ENCODE measurements at regions not wholly inside any gene's neighbourhood (a gene's known extent, or its start where the extent isn't known, plus 50 kb on each side); places are given as distances from the start of the nearest gene placed in this dataset.

DNA sequence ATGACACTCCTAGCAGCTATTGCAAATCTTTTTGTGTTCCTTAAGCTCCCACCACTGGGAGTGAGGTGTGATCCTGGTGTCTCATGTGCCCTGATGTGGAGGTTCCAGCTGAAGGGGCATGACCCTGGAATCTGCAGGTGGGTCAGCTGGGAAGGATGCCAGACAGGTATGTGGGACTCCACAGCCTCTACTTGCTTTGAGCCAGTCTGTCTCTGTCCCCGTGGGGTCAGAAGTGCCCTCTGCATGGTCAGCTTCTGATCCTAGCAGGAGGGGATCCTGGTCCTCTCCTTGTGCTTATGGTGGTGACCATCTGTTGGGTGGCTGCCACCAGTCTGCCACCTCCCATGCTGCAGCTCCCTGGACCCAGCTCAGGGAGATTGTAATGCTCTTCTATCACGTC lies 51.1 kb upstream of the COMTD1 start (continued):
- TF ChIP-seq, protein P1, sequence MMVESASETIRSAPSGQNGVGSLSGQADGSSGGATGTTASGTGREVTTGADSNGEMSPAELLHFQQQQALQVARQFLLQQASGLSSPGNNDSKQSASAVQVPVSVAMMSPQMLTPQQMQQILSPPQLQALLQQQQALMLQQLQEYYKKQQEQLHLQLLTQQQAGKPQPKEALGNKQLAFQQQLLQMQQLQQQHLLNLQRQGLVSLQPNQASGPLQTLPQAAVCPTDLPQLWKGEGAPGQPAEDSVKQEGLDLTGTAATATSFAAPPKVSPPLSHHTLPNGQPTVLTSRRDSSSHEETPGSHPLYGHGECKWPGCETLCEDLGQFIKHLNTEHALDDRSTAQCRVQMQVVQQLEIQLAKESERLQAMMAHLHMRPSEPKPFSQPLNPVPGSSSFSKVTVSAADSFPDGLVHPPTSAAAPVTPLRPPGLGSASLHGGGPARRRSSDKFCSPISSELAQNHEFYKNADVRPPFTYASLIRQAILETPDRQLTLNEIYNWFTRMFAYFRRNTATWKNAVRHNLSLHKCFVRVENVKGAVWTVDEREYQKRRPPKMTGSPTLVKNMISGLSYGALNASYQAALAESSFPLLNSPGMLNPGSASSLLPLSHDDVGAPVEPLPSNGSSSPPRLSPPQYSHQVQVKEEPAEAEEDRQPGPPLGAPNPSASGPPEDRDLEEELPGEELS (CRISPR knock-in tag; IDR thresholded peaks at IDR 0.05): no peak
- TF ChIP-seq, protein P2, sequence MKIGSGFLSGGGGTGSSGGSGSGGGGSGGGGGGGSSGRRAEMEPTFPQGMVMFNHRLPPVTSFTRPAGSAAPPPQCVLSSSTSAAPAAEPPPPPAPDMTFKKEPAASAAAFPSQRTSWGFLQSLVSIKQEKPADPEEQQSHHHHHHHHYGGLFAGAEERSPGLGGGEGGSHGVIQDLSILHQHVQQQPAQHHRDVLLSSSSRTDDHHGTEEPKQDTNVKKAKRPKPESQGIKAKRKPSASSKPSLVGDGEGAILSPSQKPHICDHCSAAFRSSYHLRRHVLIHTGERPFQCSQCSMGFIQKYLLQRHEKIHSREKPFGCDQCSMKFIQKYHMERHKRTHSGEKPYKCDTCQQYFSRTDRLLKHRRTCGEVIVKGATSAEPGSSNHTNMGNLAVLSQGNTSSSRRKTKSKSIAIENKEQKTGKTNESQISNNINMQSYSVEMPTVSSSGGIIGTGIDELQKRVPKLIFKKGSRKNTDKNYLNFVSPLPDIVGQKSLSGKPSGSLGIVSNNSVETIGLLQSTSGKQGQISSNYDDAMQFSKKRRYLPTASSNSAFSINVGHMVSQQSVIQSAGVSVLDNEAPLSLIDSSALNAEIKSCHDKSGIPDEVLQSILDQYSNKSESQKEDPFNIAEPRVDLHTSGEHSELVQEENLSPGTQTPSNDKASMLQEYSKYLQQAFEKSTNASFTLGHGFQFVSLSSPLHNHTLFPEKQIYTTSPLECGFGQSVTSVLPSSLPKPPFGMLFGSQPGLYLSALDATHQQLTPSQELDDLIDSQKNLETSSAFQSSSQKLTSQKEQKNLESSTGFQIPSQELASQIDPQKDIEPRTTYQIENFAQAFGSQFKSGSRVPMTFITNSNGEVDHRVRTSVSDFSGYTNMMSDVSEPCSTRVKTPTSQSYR (CRISPR knock-in tag; IDR thresholded peaks at IDR 0.05): no peak
- TF ChIP-seq EMX1 (CRISPR knock-in tag; IDR thresholded peaks at IDR 0.05): no peak
- TF ChIP-seq, protein P3, sequence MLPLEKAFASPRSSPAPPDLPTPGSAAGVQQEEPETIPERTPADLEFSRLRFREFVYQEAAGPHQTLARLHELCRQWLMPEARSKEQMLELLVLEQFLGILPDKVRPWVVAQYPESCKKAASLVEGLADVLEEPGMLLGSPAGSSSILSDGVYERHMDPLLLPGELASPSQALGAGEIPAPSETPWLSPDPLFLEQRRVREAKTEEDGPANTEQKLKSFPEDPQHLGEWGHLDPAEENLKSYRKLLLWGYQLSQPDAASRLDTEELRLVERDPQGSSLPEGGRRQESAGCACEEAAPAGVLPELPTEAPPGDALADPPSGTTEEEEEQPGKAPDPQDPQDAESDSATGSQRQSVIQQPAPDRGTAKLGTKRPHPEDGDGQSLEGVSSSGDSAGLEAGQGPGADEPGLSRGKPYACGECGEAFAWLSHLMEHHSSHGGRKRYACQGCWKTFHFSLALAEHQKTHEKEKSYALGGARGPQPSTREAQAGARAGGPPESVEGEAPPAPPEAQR (CRISPR knock-in tag; IDR thresholded peaks at IDR 0.05): no peak
- TF ChIP-seq E2F1 (CRISPR knock-in tag; IDR thresholded peaks at IDR 0.05): no peak
- no peak for TF ChIP-seq ELF4 (CRISPR knock-in tag; IDR thresholded peaks at IDR 0.05; ENCODE audit: low read depth)
- no peak for TF ChIP-seq ZNF219 (CRISPR knock-in tag; IDR thresholded peaks at IDR 0.05; ENCODE audit: borderline replicate concordance)
- TF ChIP-seq, protein P4, sequence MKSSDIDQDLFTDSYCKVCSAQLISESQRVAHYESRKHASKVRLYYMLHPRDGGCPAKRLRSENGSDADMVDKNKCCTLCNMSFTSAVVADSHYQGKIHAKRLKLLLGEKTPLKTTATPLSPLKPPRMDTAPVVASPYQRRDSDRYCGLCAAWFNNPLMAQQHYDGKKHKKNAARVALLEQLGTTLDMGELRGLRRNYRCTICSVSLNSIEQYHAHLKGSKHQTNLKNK (CRISPR knock-in tag; IDR thresholded peaks at IDR 0.05): no peak
- TF ChIP-seq, protein P5, sequence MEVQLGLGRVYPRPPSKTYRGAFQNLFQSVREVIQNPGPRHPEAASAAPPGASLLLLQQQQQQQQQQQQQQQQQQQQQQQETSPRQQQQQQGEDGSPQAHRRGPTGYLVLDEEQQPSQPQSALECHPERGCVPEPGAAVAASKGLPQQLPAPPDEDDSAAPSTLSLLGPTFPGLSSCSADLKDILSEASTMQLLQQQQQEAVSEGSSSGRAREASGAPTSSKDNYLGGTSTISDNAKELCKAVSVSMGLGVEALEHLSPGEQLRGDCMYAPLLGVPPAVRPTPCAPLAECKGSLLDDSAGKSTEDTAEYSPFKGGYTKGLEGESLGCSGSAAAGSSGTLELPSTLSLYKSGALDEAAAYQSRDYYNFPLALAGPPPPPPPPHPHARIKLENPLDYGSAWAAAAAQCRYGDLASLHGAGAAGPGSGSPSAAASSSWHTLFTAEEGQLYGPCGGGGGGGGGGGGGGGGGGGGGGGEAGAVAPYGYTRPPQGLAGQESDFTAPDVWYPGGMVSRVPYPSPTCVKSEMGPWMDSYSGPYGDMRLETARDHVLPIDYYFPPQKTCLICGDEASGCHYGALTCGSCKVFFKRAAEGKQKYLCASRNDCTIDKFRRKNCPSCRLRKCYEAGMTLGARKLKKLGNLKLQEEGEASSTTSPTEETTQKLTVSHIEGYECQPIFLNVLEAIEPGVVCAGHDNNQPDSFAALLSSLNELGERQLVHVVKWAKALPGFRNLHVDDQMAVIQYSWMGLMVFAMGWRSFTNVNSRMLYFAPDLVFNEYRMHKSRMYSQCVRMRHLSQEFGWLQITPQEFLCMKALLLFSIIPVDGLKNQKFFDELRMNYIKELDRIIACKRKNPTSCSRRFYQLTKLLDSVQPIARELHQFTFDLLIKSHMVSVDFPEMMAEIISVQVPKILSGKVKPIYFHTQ (CRISPR knock-in tag; IDR thresholded peaks at IDR 0.05): no peak
